Uterus (tissue), 2 donors: ENCODE measurements at regions not wholly inside any gene's neighbourhood (a gene's known extent, or its start where the extent isn't known, plus 50 kb on each side); places are given as distances from the start of the nearest gene placed in this dataset.

Experiments used
- POLR2A ChIP-seq, 2 donors: fragments of 450-650 bp; IDR thresholded peaks; one replicate each; pipeline ENCODE4 v1.6.1; 2016; ENCODE audit warnings: antibody characterized with exemption in 2 of 2, mild to moderate bottlenecking in 1 of 2, moderate library complexity in 1 of 2
- TF ChIP-seq, protein P1 (sequence below), 4 experiments: fragments of 200-600 bp in 2 of 4; fragments of 450-650 bp in 2 of 4; sonication (generic) in 2 of 4; IDR thresholded peaks; one replicate each; pipeline ENCODE4 v1.5.1; 2016 to 2019; ENCODE audit warnings: antibody characterized with exemption in 4 of 4, mild to moderate bottlenecking in 2 of 4, moderate library complexity in 1 of 4

DNA sequence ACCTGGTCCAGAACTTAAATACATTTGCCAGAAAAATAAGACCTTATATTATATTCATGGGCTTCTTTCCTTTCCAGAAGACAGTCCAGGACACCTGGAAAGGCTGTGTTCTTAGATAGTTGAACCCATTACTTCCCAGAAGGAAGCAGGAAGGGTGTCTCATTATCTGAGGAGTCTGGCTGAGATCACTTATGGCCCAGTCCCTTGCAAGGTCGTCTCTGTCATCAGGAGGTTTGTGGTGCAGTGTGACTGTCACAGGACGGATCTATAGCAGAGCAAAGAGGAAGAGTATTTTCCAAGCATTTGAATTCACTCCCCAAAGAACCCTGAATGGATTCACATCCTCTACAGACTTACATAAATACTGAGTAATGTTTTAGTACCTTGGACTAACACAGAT is 270.7 kb upstream of the MTNR1B start:
- TF ChIP-seq, protein P1, sequence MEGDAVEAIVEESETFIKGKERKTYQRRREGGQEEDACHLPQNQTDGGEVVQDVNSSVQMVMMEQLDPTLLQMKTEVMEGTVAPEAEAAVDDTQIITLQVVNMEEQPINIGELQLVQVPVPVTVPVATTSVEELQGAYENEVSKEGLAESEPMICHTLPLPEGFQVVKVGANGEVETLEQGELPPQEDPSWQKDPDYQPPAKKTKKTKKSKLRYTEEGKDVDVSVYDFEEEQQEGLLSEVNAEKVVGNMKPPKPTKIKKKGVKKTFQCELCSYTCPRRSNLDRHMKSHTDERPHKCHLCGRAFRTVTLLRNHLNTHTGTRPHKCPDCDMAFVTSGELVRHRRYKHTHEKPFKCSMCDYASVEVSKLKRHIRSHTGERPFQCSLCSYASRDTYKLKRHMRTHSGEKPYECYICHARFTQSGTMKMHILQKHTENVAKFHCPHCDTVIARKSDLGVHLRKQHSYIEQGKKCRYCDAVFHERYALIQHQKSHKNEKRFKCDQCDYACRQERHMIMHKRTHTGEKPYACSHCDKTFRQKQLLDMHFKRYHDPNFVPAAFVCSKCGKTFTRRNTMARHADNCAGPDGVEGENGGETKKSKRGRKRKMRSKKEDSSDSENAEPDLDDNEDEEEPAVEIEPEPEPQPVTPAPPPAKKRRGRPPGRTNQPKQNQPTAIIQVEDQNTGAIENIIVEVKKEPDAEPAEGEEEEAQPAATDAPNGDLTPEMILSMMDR (IDR thresholded peaks at IDR 0.05) = no peak
- no peak for TF ChIP-seq POLR2A (IDR thresholded peaks at IDR 0.05)
